Hindlimb muscle (tissue), 1 donor: ENCODE measurements at regions not wholly inside any gene's neighbourhood (a gene's known extent, or its start where the extent isn't known, plus 50 kb on each side); places are given as distances from the start of the nearest gene placed in this dataset.
"Not testable (repeated sequence)": the region's sequence is repeated elsewhere in the genome, so short reads cannot be mapped to it uniquely, and the experiment has no call there.

Source experiments
- DNase-seq: peaks from one replicate; pipeline ENCODE4 v3.0.0-alpha.2; 2013

GRCh38 chr13:73833325-73834070 is 300.7 kb downstream of the KLF12 start:
- DNase-seq, result no peak

GRCh38 chr13:73832825-73833224 is 301.4 kb downstream of the KLF12 start:
- DNase-seq, result no peak

DNA sequence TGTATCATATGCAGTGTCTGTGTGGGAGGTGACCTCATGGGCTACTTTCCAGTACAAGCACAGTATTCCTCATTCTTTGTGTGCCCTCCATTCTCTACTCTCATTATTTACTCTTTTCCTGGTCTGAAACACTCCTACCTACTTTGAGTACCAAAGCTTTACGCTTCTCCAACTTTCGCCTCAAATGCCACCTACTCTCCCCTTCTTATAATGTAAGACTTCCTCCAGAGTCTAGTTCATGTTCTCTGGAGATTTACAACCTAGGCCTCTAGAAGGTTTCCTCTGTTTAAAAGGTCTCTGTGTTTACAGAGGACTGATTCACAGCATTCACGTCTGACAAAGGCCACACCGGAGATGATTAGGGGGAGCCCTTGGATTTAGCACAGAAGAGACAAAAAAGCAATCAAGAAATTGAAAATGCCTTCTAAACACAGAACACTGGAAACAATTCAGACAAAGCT is 302.0 kb downstream of the KLF12 start:
- DNase-seq, result no peak

DNA sequence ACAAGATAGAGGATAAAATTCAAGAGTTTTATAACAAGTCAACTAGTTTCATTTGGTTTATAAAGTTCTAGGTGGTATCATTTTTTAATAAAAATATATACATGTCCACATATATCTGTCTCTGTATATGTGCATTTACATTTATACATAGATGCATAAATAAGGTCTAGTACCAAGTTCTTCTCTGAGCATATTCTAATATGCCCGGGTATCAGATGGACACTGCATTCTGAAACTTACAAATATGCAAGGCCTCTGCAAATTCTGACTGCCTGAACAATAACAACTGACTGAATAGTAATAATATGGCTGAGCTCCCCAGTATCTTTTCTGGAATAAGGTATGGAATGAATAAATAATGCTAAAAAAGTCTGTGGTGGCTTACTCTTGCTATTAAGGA is 304.8 kb downstream of the KLF12 start:
- no peak for DNase-seq

- DNase-seq, result no peak
Observed at GRCh38 chr13:73828811-73829210, 305.4 kb downstream of the KLF12 start.

- no peak for DNase-seq
Observed at GRCh38 chr13:73827434-73827833, 306.8 kb downstream of the KLF12 start.

DNA sequence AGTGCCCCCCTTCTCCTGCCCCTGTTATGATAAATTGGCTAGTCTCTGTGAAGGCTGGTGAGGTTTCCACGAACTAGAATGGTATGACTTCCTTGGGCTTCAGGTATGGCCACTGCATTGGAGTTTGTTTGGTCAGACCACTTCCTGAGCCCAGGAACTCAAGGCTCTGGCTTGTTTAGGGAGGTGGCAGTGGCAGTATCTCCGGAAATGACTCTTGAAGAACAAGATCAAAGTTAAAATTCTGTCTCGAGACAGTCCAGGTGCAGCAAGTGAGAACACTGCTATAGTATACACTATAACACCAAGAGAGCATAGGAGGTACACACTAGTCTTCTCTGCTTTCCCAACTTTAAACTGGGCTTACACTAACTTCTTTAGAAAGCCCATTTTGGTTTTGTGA is 309.1 kb downstream of the KLF12 start:
- no peak for DNase-seq

- peak; percentile 32 for DNase-seq
Observed at GRCh38 chr13:73822668-73823592, 311.3 kb downstream of the KLF12 start.

DNA sequence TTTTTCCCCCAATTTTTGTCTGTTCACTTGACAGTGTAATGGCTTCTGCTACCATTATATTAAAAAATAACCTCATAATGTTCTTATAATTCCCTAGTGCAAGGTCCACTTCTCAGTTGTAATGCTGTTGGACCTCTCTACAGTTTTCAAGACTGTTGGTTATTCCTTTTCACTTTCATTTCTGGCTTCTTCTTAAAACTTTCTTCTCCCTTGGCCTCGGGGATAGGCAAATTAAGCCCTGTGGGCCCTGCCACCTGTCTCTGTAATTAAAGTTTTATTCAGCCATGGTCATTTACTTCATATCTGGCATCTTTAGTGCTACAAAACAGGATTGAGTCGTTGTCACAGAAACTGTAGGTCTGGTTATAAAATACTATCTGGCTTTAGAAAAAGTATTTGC is 313.5 kb downstream of the KLF12 start:
- DNase-seq, result no peak

GRCh38 chr13:73820285-73820684 is 313.9 kb downstream of the KLF12 start:
- DNase-seq, result no peak

DNA sequence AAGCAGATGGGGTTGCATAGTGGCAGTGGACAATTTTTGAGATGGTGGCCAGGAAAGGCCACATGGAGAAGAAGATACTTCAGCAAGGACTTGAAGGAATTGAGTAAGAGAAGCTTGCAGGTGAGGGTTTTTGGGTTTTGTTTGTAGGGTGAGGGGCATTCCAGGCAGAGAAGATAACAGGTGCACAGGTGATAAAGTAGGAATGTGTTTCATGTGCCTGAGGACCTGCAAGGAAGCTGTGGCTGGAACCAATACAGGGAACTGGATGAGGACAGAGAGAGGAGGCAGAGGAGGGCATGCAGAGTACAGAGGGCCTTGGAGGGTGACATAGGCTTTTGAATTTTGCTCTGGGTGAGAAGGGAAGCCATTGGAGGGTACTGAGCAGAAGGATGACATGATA is 314.5 kb downstream of the KLF12 start:
- no peak for DNase-seq

GRCh38 chr13:73816702-73817101 is 317.5 kb downstream of the KLF12 start:
- no peak for DNase-seq

GRCh38 chr13:73815796-73816195 is 318.4 kb downstream of the KLF12 start:
- no peak for DNase-seq

DNA sequence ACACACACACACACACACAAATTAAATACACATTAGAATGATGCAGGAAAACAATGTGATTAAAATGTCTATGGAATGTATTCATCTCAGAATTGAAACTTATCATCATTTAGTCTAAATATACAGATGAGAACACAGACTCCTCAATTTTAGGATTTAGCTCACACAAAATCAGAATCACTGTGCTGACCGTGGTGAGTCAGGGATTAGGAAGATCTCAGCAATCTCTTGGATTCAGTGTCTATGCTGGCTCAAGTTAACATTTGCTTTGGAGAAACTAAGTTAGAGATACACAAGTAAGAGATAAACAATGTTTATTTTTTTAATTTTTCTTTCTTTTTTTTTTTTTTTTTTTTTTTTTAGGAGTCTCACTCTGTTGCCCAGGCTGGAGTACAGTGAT is 323.6 kb downstream of the KLF12 start:
- no peak for DNase-seq

DNA sequence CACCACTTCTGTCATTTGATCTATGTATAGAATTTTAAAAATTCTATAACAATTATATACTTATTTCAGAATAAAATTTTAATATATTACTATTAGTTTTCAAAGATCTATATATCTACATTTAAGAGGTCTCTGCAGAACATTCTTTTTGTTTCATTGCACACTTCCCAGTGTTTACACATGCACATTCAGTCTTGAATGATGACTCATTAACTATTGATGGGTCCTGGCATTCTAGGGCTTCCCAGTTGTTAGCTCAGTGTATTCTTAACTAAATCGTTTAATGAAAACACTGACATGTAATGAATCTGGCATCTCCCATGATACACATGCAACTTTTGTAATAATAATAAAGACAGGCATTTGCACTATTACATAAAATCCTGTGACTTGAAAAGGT is 324.6 kb downstream of the KLF12 start:
- no peak for DNase-seq

- no peak for DNase-seq
Observed at GRCh38 chr13:73808318-73808717, 325.9 kb downstream of the KLF12 start.

DNA sequence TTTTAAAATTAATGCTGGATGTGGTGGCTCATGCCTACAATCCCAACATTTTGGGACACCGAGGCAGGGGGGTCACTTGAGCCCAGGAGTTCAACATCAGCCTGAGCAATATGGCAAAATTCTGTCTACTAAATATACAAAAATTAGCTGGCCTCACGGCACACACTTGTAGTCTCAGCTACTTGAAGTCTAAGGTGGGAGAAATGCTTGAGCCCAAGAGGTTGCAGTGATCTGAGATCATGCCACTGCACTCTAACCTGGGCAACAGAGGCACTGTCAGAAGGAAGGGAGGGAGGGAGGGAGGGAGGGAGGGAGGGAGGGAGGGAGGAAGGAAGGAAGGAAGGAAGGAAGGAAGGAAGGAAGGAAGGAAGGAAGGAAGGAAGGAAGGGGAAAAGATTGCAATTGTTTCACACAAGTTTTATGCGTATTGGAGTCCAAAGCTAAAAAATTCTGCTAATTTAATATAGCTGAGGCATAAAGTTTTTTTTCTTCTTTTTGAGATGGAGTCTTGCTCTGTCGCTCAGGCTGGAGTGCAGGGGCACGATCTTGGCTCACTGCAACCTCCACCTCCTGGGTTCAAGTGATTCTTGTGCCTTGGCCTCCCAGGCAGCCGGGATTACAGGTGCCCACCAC is 328.8 kb downstream of the KLF12 start:
- DNase-seq, result not testable (repeated sequence)

DNA sequence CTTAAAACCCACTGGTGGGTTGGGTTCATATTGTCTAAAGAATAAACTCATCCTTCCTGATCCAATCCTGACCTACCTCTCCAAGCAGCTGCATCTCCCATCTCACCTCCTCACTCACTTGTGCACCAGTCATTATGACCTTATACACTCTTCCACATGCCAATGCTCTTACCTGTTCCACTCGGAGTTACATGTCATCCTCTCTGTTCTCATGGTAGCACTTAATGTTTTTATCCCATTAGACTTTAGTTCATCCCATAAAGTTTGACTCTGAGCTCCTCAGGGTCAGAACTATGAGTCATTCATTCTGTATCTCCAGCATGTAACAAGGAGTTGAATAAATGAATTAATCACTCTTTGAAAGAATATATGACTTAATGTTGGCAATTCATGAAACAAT is 330.2 kb downstream of the KLF12 start:
- DNase-seq, result no peak

- DNase-seq, result no peak
Observed at GRCh38 chr13:73800011-73800410, 334.2 kb downstream of the KLF12 start.

DNA sequence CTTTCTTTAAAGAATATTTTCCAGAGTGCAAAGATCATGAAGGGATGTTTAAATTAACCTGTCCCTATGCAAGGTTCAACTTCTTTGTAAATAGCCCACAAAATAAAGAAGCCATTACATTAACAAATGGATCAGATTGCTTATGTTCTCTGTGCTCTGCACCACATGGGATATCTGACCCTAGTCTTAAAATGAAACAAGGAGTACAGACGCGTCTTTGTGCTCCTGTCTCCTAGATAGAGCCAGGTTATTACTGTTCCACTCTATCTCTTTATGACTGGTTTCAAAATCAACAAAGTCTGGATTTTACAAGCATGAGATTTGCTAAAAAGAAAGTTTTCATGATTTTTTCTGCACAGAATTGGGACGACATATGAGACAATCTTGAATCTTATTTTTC is 339.4 kb downstream of the KLF12 start:
- no peak for DNase-seq

- DNase-seq, result no peak
Observed at GRCh38 chr13:73793361-73793760, 340.8 kb downstream of the KLF12 start.

DNA sequence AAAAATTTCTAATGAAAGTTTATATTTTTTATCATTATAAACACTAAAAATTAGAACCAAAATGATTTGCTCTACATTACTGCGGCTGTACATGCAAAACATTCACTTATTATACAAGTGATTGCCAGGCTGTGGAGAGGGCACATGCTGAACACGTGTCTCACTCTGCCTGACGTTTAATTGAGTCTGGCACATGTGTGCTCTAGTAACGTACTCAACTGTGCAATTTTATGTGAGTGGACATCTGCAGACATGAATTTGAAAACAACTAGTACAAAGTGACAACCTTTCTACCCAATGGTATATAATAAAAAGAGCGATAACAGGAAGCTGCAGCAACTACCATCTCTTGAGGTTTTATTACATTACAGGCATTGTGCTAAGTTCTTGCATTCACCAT is 341.4 kb downstream of the KLF12 start:
- no peak for DNase-seq
